Skeletal muscle satellite cell (primary cell): ENCODE measurements at regions not wholly inside any gene's neighbourhood (a gene's known extent, or its start where the extent isn't known, plus 50 kb on each side); places are given as distances from the start of the nearest gene placed in this dataset.

Experiments used
- H3K27me3 ChIP-seq: 2 replicates; pipeline ENCODE4 v1.7.0; 2013; ENCODE audit warnings: low read length; ENCODE audit not compliant: control insufficient read depth, insufficient read depth
- H3K36me3 ChIP-seq: 2 replicates; pipeline ENCODE4 v1.7.0; 2013; ENCODE audit warnings: mild to moderate bottlenecking, control low read depth, low read length; ENCODE audit not compliant: insufficient read depth
- H3K4me1 ChIP-seq: 2 replicates; pipeline ENCODE4 v1.7.0; 2013; ENCODE audit warnings: low read length; ENCODE audit not compliant: control insufficient read depth, insufficient read depth
- H3K4me2 ChIP-seq: 2 replicates; pipeline ENCODE4 v1.7.0; 2013; ENCODE audit warnings: mild to moderate bottlenecking, low read length
- H3K4me3 ChIP-seq: 2 replicates; pipeline ENCODE4 v1.7.0; 2013; ENCODE audit warnings: low read length
- H3K9ac ChIP-seq: 2 replicates; pipeline ENCODE4 v1.7.0; 2013; ENCODE audit warnings: mild to moderate bottlenecking, low read depth, low read length, moderate library complexity
- H3K9me3 ChIP-seq: replicated peaks from 2 replicates; pipeline ENCODE4 v1.7.0; 2013; ENCODE audit warnings: mild to moderate bottlenecking, control low read depth, low read length

- Histone ChIP-seq H3K9me3 (no peaks in the 10 kb centered on the region), H3K4me1 (no peaks in the 10 kb centered on the region), H3K4me3 (no peak overlapping the region), H3K27me3 (no peaks in the 10 kb centered on the region), H3K9ac (no peak overlapping the region), H3K4me2 (no peak overlapping the region), H3K36me3 (no peaks in the 10 kb centered on the region)
Observed at GRCh38 chr13:68046903-68047302, 816.8 kb upstream of the PCDH9 start.

- H3K27me3 ChIP-seq: no peaks in the 10 kb centered on the region
- H3K9ac ChIP-seq: no peak overlapping the region
- H3K9me3 ChIP-seq: peaks cover 2% of the 10 kb centered on the region
- no peaks in the 10 kb centered on the region for H3K36me3 ChIP-seq
- no peaks in the 10 kb centered on the region for H3K4me1 ChIP-seq
- no peak overlapping the region for H3K4me2 ChIP-seq
- H3K4me3 ChIP-seq: no peak overlapping the region
Observed at GRCh38 chr13:68030152-68030809, 800.1 kb upstream of the PCDH9 start.

- no peaks in the 10 kb centered on the region for H3K4me1 ChIP-seq
- no peak overlapping the region for H3K4me3 ChIP-seq
Observed at GRCh38 chr13:68028701-68029100, 798.6 kb upstream of the PCDH9 start.

GRCh38 chr13:68027306-68027705 lies 797.2 kb upstream of the PCDH9 start:
- Histone ChIP-seq H3K9me3 (peaks cover 3% of the 10 kb centered on the region), H3K36me3 (no peaks in the 10 kb centered on the region), H3K9ac (no peak overlapping the region), H3K4me1 (no peaks in the 10 kb centered on the region), H3K27me3 (no peaks in the 10 kb centered on the region), H3K4me2 (no peak overlapping the region), H3K4me3 (no peak overlapping the region)

More at GRCh38 chr13:68028701-68029100, 798.6 kb upstream of the PCDH9 start:
- Histone ChIP-seq H3K9me3 (peaks cover 6% of the 10 kb centered on the region), H3K9ac (no peak overlapping the region), H3K4me2 (no peak overlapping the region), H3K27me3 (no peaks in the 10 kb centered on the region), H3K36me3 (no peaks in the 10 kb centered on the region)

- H3K36me3 ChIP-seq: no peaks in the 10 kb centered on the region
- peaks cover 3% of the 10 kb centered on the region for H3K9me3 ChIP-seq
- no peak overlapping the region for H3K4me3 ChIP-seq
- no peak overlapping the region for H3K9ac ChIP-seq
- H3K27me3 ChIP-seq: no peaks in the 10 kb centered on the region
- H3K4me1 ChIP-seq: no peaks in the 10 kb centered on the region
- no peak overlapping the region for H3K4me2 ChIP-seq
Observed at GRCh38 chr13:68026077-68026476, 795.9 kb upstream of the PCDH9 start.

- Histone ChIP-seq H3K9me3 (peaks cover 3% of the 10 kb centered on the region), H3K4me2 (no peak overlapping the region), H3K27me3 (no peaks in the 10 kb centered on the region), H3K4me3 (no peak overlapping the region), H3K4me1 (no peaks in the 10 kb centered on the region), H3K9ac (no peak overlapping the region), H3K36me3 (no peaks in the 10 kb centered on the region)
Observed at GRCh38 chr13:68025604-68026003, 795.5 kb upstream of the PCDH9 start.

- Histone ChIP-seq H3K4me1 (no peaks in the 10 kb centered on the region), H3K9ac (no peak overlapping the region), H3K36me3 (no peaks in the 10 kb centered on the region), H3K4me3 (no peak overlapping the region), H3K4me2 (no peak overlapping the region), H3K27me3 (no peaks in the 10 kb centered on the region), H3K9me3 (peaks cover 3% of the 10 kb centered on the region)
Observed at GRCh38 chr13:68023838-68024581, 793.9 kb upstream of the PCDH9 start.

GRCh38 chr13:68019901-68020300 lies 789.8 kb upstream of the PCDH9 start:
- H3K9ac ChIP-seq: no peak overlapping the region
- no peaks in the 10 kb centered on the region for H3K27me3 ChIP-seq

GRCh38 chr13:68009546-68009945 lies 779.4 kb upstream of the PCDH9 start:
- Histone ChIP-seq H3K4me2 (no peak overlapping the region), H3K4me1 (no peaks in the 10 kb centered on the region), H3K27me3 (no peaks in the 10 kb centered on the region), H3K9me3 (peaks cover 3% of the 10 kb centered on the region), H3K4me3 (no peak overlapping the region), H3K9ac (no peak overlapping the region), H3K36me3 (no peaks in the 10 kb centered on the region)

More at GRCh38 chr13:68019901-68020300, 789.8 kb upstream of the PCDH9 start:
- H3K4me3 ChIP-seq: no peak overlapping the region
- peaks cover 3% of the 10 kb centered on the region for H3K9me3 ChIP-seq
- no peaks in the 10 kb centered on the region for H3K4me1 ChIP-seq
- H3K4me2 ChIP-seq: no peak overlapping the region
- no peaks in the 10 kb centered on the region for H3K36me3 ChIP-seq

- Histone ChIP-seq H3K4me3 (no peak overlapping the region), H3K4me1 (no peaks in the 10 kb centered on the region)
Observed at GRCh38 chr13:68007576-68007975, 777.4 kb upstream of the PCDH9 start.

GRCh38 chr13:67996101-67996500 lies 766.0 kb upstream of the PCDH9 start:
- Histone ChIP-seq H3K4me1 (no peaks in the 10 kb centered on the region), H3K36me3 (no peaks in the 10 kb centered on the region), H3K4me2 (no peak overlapping the region), H3K4me3 (no peak overlapping the region), H3K27me3 (no peaks in the 10 kb centered on the region), H3K9ac (no peak overlapping the region), H3K9me3 (no peaks in the 10 kb centered on the region)

More at GRCh38 chr13:68007576-68007975, 777.4 kb upstream of the PCDH9 start:
- no peak overlapping the region for H3K4me2 ChIP-seq
- peaks cover 3% of the 10 kb centered on the region for H3K9me3 ChIP-seq
- no peaks in the 10 kb centered on the region for H3K36me3 ChIP-seq
- no peak overlapping the region for H3K9ac ChIP-seq
- no peaks in the 10 kb centered on the region for H3K27me3 ChIP-seq

GRCh38 chr13:67990868-67991267 lies 760.7 kb upstream of the PCDH9 start:
- Histone ChIP-seq H3K36me3 (no peaks in the 10 kb centered on the region), H3K4me2 (no peak overlapping the region), H3K9ac (no peak overlapping the region), H3K9me3 (peaks cover 4% of the 10 kb centered on the region), H3K27me3 (no peaks in the 10 kb centered on the region), H3K4me1 (no peaks in the 10 kb centered on the region), H3K4me3 (no peak overlapping the region)
